GM18507 (cell line): ENCODE measurements at regions not wholly inside any gene's neighbourhood (a gene's known extent, or its start where the extent isn't known, plus 50 kb on each side); places are given as distances from the start of the nearest gene placed in this dataset.

ENCODE experiments used
- DNase-seq: peaks from one replicate; pipeline ENCODE4 v3.0.0; 2011; ENCODE audit warnings: low read depth; ENCODE audit not compliant: insufficient read length; ENCODE audit errors: extremely low spot score
- FAIRE-seq: peaks from 2 replicates; lab custom pipeline; 2011; peaks lifted over from hg19 to GRCh38; lab: Jason Lieb, UNC

DNA sequence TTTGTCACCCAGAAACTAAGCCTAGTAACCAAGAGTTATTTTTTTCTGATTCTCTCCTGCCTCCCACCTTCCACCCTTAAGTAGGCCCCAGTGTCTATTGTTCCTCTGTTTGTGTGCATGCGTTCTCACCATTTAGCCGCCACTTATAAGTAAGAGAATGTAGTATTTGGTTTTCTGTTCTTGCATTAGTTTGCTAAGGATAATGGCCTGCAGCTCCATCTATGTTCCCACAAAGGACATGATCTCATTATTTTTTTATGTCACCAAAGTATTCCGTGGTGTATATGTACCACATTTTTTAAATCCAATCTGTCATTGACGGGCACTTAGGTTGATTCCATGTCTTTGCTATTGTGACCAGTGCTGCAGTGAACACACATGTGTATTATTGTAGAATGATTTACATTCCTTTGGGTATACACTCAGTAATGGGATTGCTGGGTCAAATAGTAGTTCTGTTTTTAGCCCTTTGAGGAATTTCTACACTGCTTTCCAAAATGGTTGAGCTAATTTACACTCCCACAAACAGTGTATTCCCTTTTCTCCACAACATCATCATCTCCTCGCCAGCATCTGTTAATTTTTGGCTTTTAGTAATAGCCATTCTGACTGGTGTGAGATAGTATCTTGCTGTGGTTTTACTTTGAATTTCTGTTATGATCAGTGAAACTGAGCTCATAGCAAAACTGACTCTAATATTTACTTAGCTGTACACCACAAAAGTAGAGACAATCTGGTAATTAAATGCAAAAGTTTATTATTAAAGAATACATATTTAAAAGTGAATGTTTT is 660.1 kb upstream of the SLC8A1 start:
- no peak for FAIRE-seq
- no peak for DNase-seq

DNA sequence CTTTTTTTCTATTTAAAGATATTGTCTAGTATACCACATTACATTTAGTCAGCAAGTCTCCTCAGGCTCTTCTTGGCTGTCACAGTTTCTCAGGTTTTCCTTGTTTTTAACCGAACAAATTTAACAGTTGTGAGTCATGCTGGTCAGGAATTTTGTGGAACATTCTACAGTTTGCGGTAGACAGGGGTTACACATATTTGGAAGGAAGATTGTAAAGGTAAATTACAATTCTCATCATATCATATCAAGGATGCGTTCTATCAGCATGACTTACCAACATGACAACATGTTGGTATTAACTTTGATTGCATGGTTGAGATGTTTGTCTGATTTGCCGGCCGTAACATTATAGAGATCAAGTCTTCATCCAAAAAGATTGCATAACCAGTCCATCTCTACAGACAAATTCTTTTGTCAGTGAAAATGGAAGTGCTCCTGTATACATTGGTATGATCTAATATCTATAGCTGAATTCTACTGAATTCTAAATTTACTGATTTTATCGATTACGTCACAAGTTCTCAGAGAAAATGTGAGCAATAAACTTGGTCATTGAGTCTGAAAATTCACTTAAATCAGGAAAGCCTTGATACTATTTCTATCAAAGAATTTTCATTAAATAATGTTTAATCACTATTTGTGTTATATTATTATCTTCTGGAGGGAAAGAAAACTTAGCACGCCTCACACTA is 664.4 kb upstream of the SLC8A1 start:
- FAIRE-seq: no peak

DNA sequence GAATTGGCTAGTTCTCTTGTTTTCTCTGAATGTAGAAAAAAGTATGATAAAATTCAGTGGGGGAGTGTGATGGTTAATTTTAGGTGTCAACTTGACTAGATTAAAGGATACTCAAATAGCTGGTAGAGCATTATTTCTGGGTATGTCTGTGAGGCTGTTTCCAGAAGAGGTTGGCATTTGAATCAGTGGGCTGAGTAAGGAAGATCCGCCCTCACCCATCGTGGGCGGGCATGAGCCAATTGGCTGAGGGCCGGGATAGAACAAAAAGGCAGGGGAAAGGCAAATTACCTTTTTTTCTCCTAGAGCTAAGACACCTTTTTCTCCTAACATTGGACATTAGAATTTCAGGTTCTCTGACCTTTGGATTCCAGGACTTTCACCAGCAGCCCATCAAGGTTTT is 667.6 kb upstream of the SLC8A1 start:
- FAIRE-seq: no peak
- no peak for DNase-seq

More for the DNA sequence above, 664.4 kb upstream of the SLC8A1 start:
- DNase-seq: no peak

DNA sequence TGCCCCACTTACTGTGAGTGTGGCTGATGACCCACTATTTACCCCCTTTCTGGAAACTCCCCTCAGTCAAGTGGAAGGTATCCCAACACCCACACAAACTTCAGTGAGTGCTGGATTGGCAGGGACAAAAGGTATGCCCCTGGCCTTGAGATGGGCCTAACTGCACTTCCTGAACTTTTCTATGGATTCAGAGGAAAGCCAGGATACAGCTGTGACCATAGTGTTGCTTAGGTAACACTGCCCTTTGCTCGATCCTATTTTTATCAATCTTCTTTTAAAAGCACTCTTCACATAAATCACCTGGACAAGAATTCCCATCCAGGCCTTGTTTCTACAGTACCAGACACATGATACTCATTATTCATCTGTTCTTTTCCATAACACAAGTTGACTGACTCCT is 671.5 kb upstream of the SLC8A1 start:
- no peak for DNase-seq
- FAIRE-seq: no peak

GRCh38 chr2:41127351-41127750 is 675.5 kb upstream of the SLC8A1 start:
- DNase-seq (no peak), FAIRE-seq (no peak)

- DNase-seq (no peak), FAIRE-seq (no peak)
Measured at GRCh38 chr2:41129988-41130387, 678.1 kb upstream of the SLC8A1 start.

- DNase-seq (no peak), FAIRE-seq (no peak)
Measured at GRCh38 chr2:41137031-41137430, 685.1 kb upstream of the SLC8A1 start.

- DNase-seq (no peak), FAIRE-seq (no peak)
Measured at GRCh38 chr2:41141146-41141791, 689.4 kb upstream of the SLC8A1 start.

GRCh38 chr2:41142478-41142877 is 690.6 kb upstream of the SLC8A1 start:
- FAIRE-seq: no peak

DNA sequence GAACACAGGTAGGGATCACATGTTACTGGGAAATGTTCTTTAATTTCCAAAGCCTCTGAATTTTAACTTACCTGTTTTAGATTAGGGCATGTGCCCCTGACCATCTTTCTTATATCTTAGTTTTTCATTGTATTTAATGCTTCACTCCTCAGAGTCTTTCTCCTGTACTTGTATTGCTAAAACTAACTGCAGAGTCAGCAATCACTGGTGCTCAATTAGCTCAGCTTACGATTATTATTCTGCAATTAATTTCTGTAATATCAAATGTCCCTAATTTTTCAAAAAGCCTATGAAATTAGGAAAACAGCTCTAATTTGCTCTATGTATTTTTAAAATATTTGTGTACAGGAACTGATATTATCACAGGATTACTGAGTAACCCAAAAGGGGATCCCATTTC is 693.2 kb upstream of the SLC8A1 start:
- no peak for DNase-seq
- FAIRE-seq: no peak

More at GRCh38 chr2:41142478-41142877, 690.6 kb upstream of the SLC8A1 start:
- DNase-seq: no peak

- DNase-seq (no peak), FAIRE-seq (no peak)
Measured at GRCh38 chr2:41149054-41149453, 697.2 kb upstream of the SLC8A1 start.

- FAIRE-seq (no peak), DNase-seq (no peak)
Measured at GRCh38 chr2:41151746-41152145, 699.9 kb upstream of the SLC8A1 start.

DNA sequence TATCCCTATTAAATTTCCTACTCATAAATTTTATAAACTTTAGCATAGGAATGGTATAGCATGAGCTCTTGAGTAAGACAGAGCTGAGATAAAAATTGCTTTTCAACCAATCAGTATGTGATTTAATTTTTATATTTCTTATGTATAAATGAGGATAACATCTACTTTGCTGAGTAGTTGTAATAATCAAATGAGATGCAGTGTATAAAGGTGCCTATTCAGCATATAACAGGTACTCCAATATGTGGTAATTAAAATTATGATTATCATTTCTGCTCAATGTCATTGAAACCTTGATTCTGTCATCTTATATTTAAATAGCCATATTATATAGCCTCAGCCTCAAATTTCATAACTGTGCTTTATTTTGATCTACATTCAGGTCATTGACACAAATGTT is 700.4 kb upstream of the SLC8A1 start:
- FAIRE-seq (no peak), DNase-seq (no peak)

GRCh38 chr2:41160439-41160838 is 708.5 kb upstream of the SLC8A1 start:
- FAIRE-seq (no peak), DNase-seq (no peak)

GRCh38 chr2:41167014-41167413 is 715.1 kb upstream of the SLC8A1 start:
- FAIRE-seq (no peak), DNase-seq (no peak)

DNA sequence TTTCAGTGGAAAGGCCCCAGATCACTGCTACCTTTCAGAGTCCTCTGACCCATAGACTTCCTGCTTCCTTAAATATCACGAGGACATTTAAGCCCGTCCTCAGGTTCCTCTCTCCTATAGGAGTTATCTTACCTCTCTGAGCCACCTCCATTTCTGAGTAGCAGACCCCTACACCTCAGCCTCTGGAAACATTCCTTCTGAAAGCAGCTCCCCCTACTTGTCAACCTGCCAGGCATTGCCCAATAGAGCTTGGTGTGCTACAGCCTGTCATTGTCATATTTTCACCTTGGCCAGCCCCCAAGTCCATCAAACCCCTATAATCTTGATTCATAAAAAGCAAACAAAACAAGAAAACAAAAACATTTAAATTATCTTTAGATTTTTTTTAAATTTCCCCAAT is 717.9 kb upstream of the SLC8A1 start:
- FAIRE-seq (no peak), DNase-seq (no peak)

DNA sequence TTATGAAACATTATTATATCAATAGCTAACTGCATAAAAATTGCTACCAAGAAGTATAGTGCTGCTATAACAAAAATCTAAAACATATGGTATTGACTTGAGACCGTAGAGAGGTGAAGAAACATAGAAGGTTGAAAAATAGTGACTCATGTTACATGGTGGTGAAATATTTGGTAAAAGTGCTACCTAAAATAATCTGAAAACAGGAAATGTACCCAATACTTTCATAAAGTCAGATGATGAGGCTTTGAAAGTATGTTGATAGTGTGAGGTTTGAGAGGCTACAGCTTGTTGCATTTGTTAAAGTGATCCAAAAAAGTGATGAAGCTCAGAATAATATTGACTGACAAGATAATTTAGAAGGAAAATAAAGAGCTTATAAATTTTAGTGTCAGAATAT is 718.7 kb upstream of the SLC8A1 start:
- DNase-seq (no peak), FAIRE-seq (no peak)

DNA sequence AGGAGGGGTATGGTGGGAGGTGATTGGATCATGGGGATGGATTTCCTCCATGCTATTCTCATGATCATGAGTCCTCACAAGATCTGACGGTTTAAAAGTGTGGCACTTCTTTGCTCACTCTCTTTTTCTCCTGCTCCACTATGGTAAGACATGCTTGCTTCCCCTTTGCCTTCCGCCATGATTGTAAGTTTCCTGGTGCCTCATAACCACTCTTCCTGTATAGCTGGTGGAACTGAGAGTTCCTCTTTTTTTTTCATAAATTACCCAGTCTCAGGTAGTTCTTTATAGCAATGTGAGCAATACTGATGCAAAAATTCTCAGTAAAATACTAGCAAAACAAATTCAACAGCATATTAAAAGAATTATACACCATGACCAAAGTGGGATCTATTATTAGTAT is 728.5 kb upstream of the SLC8A1 start:
- FAIRE-seq (no peak), DNase-seq (no peak)

DNA sequence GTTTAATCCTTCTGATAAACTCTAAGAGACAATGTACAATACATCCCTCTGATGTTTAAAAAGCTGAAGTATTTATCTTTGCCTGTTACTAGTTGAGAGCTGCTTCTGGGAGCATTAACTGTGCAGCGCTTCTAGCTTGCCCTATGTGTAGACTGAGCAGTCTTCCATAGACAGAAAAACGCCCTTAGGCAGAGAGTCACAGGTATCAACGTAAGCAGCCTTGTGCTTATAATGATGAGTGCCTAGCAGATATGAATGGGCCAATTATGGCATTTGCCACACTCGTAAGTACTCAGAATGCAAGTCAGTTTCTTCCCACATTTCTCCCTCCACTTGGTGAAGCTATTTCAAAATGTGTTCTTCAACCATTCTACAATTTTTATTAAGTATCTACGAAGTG is 731.1 kb upstream of the SLC8A1 start:
- no peak for FAIRE-seq
- no peak for DNase-seq

GRCh38 chr2:41187376-41188122 is 735.7 kb upstream of the SLC8A1 start:
- DNase-seq (no peak), FAIRE-seq (no peak)
